Hypothalamus (tissue), 51 donors: ENCODE measurements at regions not wholly inside any gene's neighbourhood (a gene's known extent, or its start where the extent isn't known, plus 50 kb on each side); places are given as distances from the start of the nearest gene placed in this dataset.

ENCODE experiments used
- DNase-seq, 51 donors: peaks; one replicate each; lab custom pipeline; 2025; lab: John Stamatoyannopoulos, UW

- no peak for DNase-seq
These were observed 72.0 kb upstream of the GPRIN3 start for GRCh38 chr4:89379511-89380044.

DNA sequence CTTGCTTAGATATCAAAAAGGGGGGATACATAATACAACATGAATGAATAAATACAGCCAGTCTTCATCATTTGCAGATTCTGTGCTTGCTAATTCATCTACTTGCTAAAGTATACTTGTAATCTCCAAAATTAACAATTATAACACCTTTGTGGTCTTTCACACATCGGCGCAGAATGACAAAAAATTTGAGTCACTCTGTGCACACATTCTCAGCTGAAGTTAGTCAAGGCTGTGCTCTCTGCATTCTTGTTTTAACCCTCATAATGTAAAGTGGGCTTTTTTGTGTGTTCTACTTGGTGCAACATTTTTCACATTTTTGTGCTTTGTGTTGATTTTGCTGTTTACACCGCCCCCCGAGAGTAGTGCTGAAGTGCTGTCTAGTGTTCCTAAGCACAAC, 65.8 kb upstream of the GPRIN3 start:
- no peak for DNase-seq

DNA sequence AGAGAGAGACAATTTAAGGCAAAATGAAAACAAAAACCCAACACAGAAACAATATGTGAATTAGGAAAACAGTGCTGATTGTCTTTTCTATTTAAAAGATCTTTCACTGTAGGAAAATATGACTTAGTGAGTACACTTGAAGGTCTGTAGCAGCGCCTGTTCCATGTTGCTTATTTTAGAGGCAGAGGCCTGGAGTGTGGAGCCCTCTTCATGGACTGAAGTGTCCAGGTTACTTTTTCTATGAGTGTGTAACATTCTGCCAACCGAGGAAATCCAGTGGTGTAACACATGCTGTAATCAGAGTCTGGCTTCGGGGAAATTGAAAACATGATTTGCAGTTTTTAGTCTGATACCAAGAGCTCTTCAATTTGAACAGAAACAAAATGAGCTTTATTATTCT, 64.0 kb upstream of the GPRIN3 start:
- peak in 1 of 51 donors; percentile 6 for DNase-seq

- DNase-seq: no peak
These were observed 62.0 kb upstream of the GPRIN3 start for GRCh38 chr4:89369581-89369980.

DNA sequence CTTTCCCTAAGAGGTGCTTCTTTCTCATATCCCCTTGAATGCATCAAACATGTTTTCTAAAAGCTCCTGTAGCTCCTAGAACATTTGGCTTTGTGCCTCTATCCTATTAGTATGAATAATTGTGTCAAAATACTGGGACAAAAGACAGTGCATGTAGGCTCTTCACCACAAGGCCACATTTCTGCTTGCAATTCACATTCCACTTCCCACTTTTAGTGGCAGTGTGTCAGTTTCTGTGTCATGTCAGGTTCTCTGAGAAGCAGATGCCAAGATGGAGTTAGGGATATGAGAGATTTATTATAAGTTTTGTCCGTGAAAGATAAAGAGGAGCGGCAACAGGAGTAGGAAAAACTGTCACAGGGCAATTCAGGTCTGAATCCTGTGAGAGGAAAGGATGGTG, 61.3 kb upstream of the GPRIN3 start:
- DNase-seq: peak in 2 of 51 donors; percentile 5 to 9

- no peak for DNase-seq
These were observed 58.2 kb upstream of the GPRIN3 start for GRCh38 chr4:89365776-89366175.

GRCh38 chr4:89365375-89365774, 57.8 kb upstream of the GPRIN3 start:
- DNase-seq: no peak

DNA sequence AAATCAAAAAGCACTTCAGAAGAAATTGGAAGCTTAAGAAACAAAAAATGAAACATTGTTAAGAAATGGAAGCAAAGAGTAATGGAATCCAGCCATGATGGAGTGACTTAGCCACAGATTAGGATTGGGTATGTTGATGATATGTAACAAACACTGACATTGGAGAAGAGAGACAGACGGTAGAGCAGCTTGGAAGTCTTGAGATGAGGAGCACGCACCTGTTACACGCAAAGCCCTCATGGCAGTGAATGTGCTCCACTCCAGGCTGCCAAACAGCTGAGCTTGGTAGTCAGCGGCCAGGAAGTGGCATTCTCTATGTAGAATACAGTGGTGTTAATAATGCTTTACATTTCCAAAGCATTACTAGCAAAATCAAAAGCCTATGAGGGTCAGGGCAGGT, 56.9 kb upstream of the GPRIN3 start:
- no peak for DNase-seq

GRCh38 chr4:89363786-89364185, 56.2 kb upstream of the GPRIN3 start:
- DNase-seq: no peak

DNA sequence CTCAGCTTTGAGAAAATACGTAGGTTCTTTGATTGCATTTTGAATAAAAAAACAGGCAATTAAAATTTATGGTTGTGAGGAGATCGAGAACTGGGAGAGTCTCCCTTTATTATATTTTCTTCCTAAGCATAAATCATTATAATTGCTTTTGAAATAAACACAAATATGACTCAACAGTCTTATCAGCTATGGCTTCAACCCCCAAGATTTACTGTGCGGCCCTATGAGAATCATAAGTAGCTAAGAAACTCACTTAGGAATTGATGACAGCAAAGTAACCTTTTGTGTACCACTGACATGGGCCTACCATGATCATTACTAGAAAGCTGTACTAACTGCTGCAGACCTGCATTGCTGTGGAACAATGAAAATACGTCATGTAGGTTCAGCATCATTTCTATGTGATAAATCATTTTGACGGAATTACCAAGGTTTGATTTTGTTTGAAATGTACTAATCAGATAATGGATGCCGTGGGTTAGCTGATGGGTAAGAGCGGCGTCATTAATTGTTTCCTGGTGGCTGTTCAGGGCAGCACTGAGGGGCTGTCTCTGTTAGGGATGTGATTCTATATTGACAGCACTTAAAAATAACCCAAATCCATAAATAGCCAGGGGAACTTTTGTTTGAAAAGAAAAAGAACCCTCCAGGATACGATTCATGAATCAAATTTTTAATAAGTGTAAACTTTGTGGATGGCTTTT, 51.5 kb upstream of the GPRIN3 start:
- no peak for DNase-seq

DNA sequence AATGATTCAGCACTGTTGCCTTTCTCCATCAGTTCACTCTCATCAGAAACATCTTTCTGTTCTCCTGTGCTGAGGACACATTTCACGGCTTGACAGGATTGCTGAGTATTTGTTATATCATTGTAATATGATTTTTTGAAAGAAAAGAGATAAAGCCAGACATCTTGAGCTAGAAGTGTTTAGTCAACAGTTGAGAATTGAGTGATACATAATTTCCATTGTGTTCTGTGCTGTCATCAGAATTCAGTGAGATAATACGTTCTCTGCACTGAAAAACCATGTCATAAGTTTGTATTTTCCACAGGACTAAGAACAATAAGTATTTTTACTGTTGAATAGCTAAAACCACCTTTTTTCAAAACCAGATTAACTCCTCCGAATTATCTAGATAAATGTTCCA, 50.2 kb upstream of the GPRIN3 start:
- no peak for DNase-seq
